HEK293 (cell line): ENCODE measurements at regions not wholly inside any gene's neighbourhood (a gene's known extent, or its start where the extent isn't known, plus 50 kb on each side); places are given as distances from the start of the nearest gene placed in this dataset.

ENCODE experiments used
- CTCF ChIP-seq: fragments of 450-650 bp; formaldehyde crosslinking; IDR thresholded peaks from 2 replicates; pipeline ENCODE4 v1.5.1; 2016; ENCODE audit warnings: missing biosample characterization, missing genetic modification characterization
- SCRT2 ChIP-seq: fragments of 450-650 bp; formaldehyde crosslinking; IDR thresholded peaks from 2 replicates; pipeline ENCODE4 v1.5.1; 2016; ENCODE audit warnings: missing biosample characterization, missing genetic modification characterization
- ZNF214 ChIP-seq: fragments of 450-650 bp; formaldehyde crosslinking; IDR thresholded peaks from 2 replicates; pipeline ENCODE4 v1.5.1; 2017; ENCODE audit warnings: missing biosample characterization, mild to moderate bottlenecking, missing genetic modification characterization, borderline replicate concordance
- TF ChIP-seq, protein P1 (sequence below): fragments of 450-650 bp; formaldehyde crosslinking; IDR thresholded peaks from 2 replicates; pipeline ENCODE4 v1.5.1; 2016; ENCODE audit warnings: missing biosample characterization, missing genetic modification characterization, low read depth
- TF ChIP-seq, protein P2 (sequence below): fragments of 450-650 bp; formaldehyde crosslinking; IDR thresholded peaks from 2 replicates; pipeline ENCODE4 v1.5.1; 2016; ENCODE audit warnings: missing biosample characterization, missing genetic modification characterization

DNA sequence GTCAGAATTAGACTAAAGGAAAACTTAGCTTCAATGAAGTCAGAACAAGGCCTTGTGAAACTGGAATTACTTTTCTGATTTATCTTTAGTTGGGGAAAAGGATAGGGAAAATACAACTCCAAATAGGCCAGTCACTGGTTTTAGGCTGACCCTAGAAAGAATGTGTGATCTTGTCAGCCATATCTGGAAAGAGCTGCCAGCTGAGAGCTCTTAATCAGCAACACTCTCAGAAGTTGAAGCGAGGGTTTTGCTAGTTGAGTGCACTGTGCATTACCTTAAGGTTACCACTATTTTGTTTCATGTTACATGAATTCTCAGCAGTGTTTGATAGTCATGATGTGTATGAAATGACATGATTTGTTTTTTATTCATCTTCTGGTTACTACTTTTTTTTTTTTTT lies 905.3 kb upstream of the ALCAM start:
- TF ChIP-seq, protein P1, sequence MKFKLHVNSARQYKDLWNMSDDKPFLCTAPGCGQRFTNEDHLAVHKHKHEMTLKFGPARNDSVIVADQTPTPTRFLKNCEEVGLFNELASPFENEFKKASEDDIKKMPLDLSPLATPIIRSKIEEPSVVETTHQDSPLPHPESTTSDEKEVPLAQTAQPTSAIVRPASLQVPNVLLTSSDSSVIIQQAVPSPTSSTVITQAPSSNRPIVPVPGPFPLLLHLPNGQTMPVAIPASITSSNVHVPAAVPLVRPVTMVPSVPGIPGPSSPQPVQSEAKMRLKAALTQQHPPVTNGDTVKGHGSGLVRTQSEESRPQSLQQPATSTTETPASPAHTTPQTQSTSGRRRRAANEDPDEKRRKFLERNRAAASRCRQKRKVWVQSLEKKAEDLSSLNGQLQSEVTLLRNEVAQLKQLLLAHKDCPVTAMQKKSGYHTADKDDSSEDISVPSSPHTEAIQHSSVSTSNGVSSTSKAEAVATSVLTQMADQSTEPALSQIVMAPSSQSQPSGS (tag by site-specific recombination), result no peak
- TF ChIP-seq SCRT2 (tag by site-specific recombination) (no peak), CTCF (no peak), ZNF214 (tag by site-specific recombination) (no peak)
- TF ChIP-seq, protein P2, sequence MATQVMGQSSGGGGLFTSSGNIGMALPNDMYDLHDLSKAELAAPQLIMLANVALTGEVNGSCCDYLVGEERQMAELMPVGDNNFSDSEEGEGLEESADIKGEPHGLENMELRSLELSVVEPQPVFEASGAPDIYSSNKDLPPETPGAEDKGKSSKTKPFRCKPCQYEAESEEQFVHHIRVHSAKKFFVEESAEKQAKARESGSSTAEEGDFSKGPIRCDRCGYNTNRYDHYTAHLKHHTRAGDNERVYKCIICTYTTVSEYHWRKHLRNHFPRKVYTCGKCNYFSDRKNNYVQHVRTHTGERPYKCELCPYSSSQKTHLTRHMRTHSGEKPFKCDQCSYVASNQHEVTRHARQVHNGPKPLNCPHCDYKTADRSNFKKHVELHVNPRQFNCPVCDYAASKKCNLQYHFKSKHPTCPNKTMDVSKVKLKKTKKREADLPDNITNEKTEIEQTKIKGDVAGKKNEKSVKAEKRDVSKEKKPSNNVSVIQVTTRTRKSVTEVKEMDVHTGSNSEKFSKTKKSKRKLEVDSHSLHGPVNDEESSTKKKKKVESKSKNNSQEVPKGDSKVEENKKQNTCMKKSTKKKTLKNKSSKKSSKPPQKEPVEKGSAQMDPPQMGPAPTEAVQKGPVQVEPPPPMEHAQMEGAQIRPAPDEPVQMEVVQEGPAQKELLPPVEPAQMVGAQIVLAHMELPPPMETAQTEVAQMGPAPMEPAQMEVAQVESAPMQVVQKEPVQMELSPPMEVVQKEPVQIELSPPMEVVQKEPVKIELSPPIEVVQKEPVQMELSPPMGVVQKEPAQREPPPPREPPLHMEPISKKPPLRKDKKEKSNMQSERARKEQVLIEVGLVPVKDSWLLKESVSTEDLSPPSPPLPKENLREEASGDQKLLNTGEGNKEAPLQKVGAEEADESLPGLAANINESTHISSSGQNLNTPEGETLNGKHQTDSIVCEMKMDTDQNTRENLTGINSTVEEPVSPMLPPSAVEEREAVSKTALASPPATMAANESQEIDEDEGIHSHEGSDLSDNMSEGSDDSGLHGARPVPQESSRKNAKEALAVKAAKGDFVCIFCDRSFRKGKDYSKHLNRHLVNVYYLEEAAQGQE (tag by site-specific recombination), result no peak
